CD4-positive, alpha-beta T cell treated with Interferon alpha-2 for 1 hour (primary cell): ENCODE measurements at regions not wholly inside any gene's neighbourhood (a gene's known extent, or its start where the extent isn't known, plus 50 kb on each side); places are given as distances from the start of the nearest gene placed in this dataset.
"Not testable (repeated sequence)": the region's sequence is repeated elsewhere in the genome, so short reads cannot be mapped to it uniquely, and the experiment has no call there.

Experiments used
- DNase-seq, 2 donors: peaks; one replicate each; pipeline ENCODE4 v3.0.0-alpha.2; 2020 to 2022

GRCh38 chr4:107468156-107468555, 251.9 kb downstream of the PAPSS1 start:
- no peak for DNase-seq

- DNase-seq = no peak
These were observed 252.6 kb downstream of the PAPSS1 start for GRCh38 chr4:107467461-107467860.

GRCh38 chr4:107458194-107458593, 261.8 kb downstream of the PAPSS1 start:
- no peak for DNase-seq

GRCh38 chr4:107453987-107454386, 266.0 kb downstream of the PAPSS1 start:
- no peak for DNase-seq

- no peak for DNase-seq
These were observed 267.1 kb downstream of the PAPSS1 start for GRCh38 chr4:107452717-107453630.

- no peak for DNase-seq
These were observed 270.2 kb downstream of the PAPSS1 start for GRCh38 chr4:107449611-107450369.

- no peak for DNase-seq
These were observed 277.4 kb downstream of the PAPSS1 start for GRCh38 chr4:107442538-107443111.

- DNase-seq = no peak
These were observed 280.6 kb downstream of the PAPSS1 start for GRCh38 chr4:107439401-107439800.

- DNase-seq = not testable (repeated sequence)
These were observed 283.6 kb downstream of the PAPSS1 start for GRCh38 chr4:107436471-107436870.

- no peak for DNase-seq
These were observed 287.6 kb downstream of the PAPSS1 start for GRCh38 chr4:107432451-107432850.

- no peak for DNase-seq
These were observed 296.2 kb downstream of the PAPSS1 start for GRCh38 chr4:107423677-107424405.

GRCh38 chr4:107419536-107419935, 300.5 kb downstream of the PAPSS1 start:
- not testable (repeated sequence) for DNase-seq

- DNase-seq = no peak
These were observed 301.0 kb downstream of the PAPSS1 start for GRCh38 chr4:107419052-107419451.

GRCh38 chr4:107415490-107415889, 304.5 kb downstream of the PAPSS1 start:
- not testable (repeated sequence) for DNase-seq

GRCh38 chr4:107409872-107410271, 310.2 kb downstream of the PAPSS1 start:
- not testable (repeated sequence) for DNase-seq

- DNase-seq = no peak
These were observed 311.1 kb downstream of the PAPSS1 start for GRCh38 chr4:107408968-107409367.

GRCh38 chr4:107404591-107405300, 315.3 kb downstream of the PAPSS1 start:
- DNase-seq = no peak

- no peak for DNase-seq
These were observed 317.7 kb downstream of the PAPSS1 start for GRCh38 chr4:107402291-107402690.

- DNase-seq = no peak
These were observed 327.1 kb downstream of the PAPSS1 start for GRCh38 chr4:107392951-107393350.

- no peak for DNase-seq
These were observed 327.7 kb downstream of the PAPSS1 start for GRCh38 chr4:107392380-107392779.

- no peak for DNase-seq
These were observed 328.4 kb downstream of the PAPSS1 start for GRCh38 chr4:107391630-107392028.

- DNase-seq = no peak
These were observed 328.9 kb downstream of the PAPSS1 start for GRCh38 chr4:107391009-107391629.
